A673 (cell line): ENCODE measurements at regions not wholly inside any gene's neighbourhood (a gene's known extent, or its start where the extent isn't known, plus 50 kb on each side); places are given as distances from the start of the nearest gene placed in this dataset.

Experiments used
- CTCF ChIP-seq: fragments of 300-800, 200-600 bp; sonication (generic); conservative IDR thresholded peaks from 2 replicates; pipeline ENCODE4 v1.5.1; 2017; ENCODE audit warnings: low read depth, mild to moderate bottlenecking, antibody characterized with exemption, low read length, moderate library complexity, mixed read lengths
- EZH2 ChIP-seq: fragments of 200-600 bp; sonication (generic); IDR thresholded peaks from 2 replicates; pipeline ENCODE4 v1.6.1; 2017; ENCODE audit warnings: borderline replicate concordance, low read depth, mild to moderate bottlenecking, mixed read lengths, antibody characterized with exemption, low read length; ENCODE audit not compliant: poor library complexity, severe bottlenecking

- TF ChIP-seq CTCF (no peak), EZH2 (no peak)
Observed at GRCh38 chr18:37636831-37637477, 71.4 kb upstream of the CELF4 start.
